Femur (tissue), 1 donor: ENCODE measurements at regions not wholly inside any gene's neighbourhood (a gene's known extent, or its start where the extent isn't known, plus 50 kb on each side); places are given as distances from the start of the nearest gene placed in this dataset.
A peak's percentile ranks its signal among the peaks of the same experiment; 100 is the strongest.

ENCODE experiments used
- DNase-seq: peaks from one replicate; pipeline ENCODE4 v3.0.0-alpha.2; 2017

GRCh38 chr9:105023788-105024187 is 95.8 kb upstream of the ABCA1 start:
- DNase-seq, result no peak

- no peak for DNase-seq
These were observed 96.6 kb upstream of the ABCA1 start for GRCh38 chr9:105024529-105024928.

GRCh38 chr9:105026451-105026850 is 98.5 kb upstream of the ABCA1 start:
- no peak for DNase-seq

- no peak for DNase-seq
These were observed 99.1 kb upstream of the ABCA1 start for GRCh38 chr9:105027084-105027483.

- DNase-seq, result no peak
These were observed 102.3 kb upstream of the ABCA1 start for GRCh38 chr9:105030285-105030684.

- DNase-seq, result no peak
These were observed 109.2 kb upstream of the ABCA1 start for GRCh38 chr9:105037139-105037538.

GRCh38 chr9:105038051-105038450 is 110.1 kb upstream of the ABCA1 start:
- DNase-seq, result no peak

- no peak for DNase-seq
These were observed 111.3 kb upstream of the ABCA1 start for GRCh38 chr9:105039175-105039799.

GRCh38 chr9:105043370-105043936 is 115.5 kb upstream of the ABCA1 start:
- DNase-seq, result no peak

- DNase-seq, result no peak
These were observed 116.6 kb upstream of the ABCA1 start for GRCh38 chr9:105044518-105044917.

- no peak for DNase-seq
These were observed 119.2 kb upstream of the ABCA1 start for GRCh38 chr9:105046907-105047741.

GRCh38 chr9:105047742-105048041 is 119.7 kb upstream of the ABCA1 start:
- no peak for DNase-seq

GRCh38 chr9:105048331-105048730 is 120.4 kb upstream of the ABCA1 start:
- DNase-seq, result no peak

- no peak for DNase-seq
These were observed 122.3 kb upstream of the ABCA1 start for GRCh38 chr9:105050296-105050695.

GRCh38 chr9:105051897-105052296 is 123.9 kb upstream of the ABCA1 start:
- no peak for DNase-seq

GRCh38 chr9:105052346-105052745 is 124.4 kb upstream of the ABCA1 start:
- no peak for DNase-seq

GRCh38 chr9:105053209-105053652 is 125.3 kb upstream of the ABCA1 start:
- DNase-seq, result no peak

GRCh38 chr9:105054491-105054890 is 126.5 kb upstream of the ABCA1 start:
- DNase-seq, result no peak

GRCh38 chr9:105055917-105056316 is 128.0 kb upstream of the ABCA1 start:
- no peak for DNase-seq

- DNase-seq, result no peak
These were observed 129.6 kb upstream of the ABCA1 start for GRCh38 chr9:105057551-105057950.

- DNase-seq, result no peak
These were observed 131.3 kb upstream of the ABCA1 start for GRCh38 chr9:105059252-105059651.

GRCh38 chr9:105062222-105062855 is 134.4 kb upstream of the ABCA1 start:
- peak; percentile 46 for DNase-seq

GRCh38 chr9:105064248-105065097 is 136.5 kb upstream of the ABCA1 start:
- peak; percentile 92 for DNase-seq
